ENCODE measurements at regions not wholly inside any gene's neighbourhood (a gene's known extent, or its start where the extent isn't known, plus 50 kb on each side); places are given as distances from the start of the nearest gene placed in this dataset.

DNA sequence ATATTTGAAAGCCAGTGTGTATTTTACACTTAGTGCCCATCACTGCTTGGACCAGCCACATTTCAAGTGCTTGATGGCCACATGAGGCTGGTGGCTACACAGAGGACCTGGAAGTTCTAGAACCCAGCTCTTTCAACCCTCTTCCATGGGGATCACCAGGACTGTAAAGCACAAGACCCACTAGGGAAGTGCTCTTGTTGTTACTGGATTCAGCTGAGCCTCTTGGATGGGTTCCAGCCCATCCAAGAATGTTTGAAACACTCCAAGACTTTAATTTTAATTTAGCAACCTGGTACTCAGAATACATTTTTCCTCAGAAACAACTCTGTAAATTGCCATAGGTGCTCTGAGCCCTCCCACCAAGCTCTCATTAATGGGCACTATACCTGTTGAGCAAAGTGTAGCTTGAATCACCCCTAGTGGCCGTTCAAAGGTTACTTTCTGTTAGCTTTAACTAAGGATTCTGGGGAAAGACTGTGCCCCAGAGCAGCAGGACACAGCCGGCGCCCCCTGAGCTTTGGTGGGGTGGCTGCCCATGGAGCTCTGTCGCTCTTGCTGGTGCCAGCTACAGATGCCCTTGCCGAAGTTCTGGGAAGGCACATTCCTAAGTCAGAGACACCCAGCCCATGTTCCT lies 212.4 kb downstream of the HSD17B3 start:
- no peak for DNase-seq (ENCODE audit: low read depth in 4 of 4, low spot score in 1 of 4)

DNA sequence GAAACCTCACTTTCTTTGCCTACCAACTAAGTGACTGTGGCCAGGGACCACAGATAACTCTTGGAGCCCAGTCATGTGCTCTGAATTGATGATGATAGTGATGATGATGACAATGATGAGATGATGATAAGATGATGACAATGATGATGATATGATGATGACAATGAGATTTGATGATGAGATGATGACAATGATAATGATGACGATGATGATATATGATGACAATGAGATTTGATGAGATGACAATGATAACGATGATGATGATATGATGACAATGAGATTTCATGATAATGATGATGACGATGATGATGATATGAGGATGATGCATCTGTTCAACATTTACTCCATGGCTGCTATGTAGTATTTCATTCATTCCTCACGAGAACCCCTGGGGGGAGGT lies 213.0 kb downstream of the ERCC6L2 start:
- DNase-seq (ENCODE audit: low read depth in 4 of 4, low spot score in 1 of 4), result no peak

DNA sequence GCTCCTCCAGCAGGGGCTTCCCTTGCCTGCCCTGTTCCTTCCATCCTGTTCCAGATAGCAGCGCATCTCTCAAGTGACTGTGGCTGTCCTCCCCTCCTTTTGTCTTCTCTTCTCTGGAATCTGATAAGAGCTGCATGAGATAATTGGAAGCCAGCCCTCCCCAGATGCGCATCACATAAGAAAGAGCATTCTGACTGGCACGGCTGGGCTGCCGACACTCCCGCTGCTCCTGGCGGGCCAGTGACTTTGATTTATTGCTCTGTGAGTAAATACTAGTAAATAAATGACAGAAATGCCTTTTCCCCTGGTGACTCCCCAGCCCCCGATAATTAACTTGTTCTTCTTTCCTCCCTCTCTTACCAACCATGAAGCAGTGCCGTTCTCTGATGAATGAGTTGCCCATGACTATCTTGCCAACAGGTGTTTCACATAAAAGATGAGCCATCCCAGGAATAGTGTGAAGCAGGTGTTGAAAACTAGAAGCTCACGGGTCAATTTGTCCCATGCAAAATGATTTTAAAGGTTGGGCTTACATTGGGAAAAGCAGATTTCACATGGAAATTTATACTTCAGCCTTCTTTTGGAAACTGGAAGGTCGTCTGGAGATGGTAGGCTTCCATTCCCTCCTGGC lies 212.3 kb downstream of the ERCC6L2 start:
- no peak for DNase-seq (ENCODE audit: low read depth in 4 of 4, low spot score in 1 of 4)

DNA sequence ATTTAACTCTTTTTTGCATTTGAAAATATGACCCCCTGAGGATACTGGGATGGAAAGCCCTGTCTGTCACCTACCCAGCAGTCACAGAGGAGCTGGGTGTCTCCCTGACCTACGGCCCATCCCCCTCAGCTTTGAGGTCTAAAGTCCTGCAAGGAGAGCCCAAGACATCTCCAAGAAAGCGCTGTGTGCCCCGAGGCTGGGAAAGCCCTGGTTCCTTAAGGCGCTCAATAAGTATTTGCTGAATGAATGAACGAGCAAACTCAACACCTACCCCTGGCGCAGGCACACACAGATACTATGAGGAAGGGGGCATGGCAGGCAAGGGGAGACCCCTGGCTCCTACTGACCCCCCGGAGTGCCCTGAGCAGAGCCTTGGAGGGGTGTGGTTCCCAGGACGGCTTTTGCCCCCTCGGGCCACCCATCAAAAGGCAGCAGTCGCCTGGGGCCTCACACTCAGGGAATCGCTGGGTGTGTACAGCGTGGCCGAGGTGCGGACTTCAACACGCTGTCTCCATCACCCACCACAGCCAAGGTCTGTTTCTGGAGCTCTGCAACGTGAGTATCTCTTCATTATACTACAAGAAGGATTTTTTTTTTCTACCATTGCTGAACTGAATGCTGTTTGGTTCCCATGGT lies 211.6 kb downstream of the ERCC6L2 start:
- no peak for DNase-seq (ENCODE audit: low read depth in 4 of 4, low spot score in 1 of 4)

DNA sequence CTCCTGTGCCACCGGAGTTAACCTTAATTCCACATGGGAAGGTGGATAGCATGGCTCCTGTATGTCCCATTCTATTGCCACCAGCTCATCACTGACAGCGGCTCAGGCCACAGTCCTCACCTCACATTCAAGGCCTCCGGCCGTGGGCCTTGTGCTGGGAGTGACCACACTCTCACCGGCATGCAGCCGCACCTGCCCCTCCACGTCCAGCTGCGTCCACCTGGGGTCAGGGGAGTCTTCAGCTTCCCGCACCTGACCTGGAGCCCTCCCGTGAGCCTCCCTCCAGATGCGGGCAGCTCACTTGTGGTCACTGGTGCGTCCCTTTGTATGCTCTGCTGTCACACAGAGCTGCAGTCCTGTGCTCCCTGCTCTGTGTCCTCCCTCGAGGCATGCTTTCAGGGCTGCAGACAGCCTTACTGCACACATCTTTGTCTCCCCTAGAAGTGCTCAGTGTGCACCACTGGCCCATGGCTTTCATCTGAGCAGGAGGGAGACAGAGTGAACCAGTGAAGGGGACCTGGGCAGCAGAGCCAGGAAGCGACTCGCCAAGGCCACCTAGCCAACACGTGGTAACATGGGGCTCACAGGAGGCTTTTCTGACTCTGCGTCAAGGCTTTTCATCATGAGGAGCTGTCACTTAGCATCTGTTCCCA lies 210.1 kb downstream of the ERCC6L2 start:
- no peak for DNase-seq (ENCODE audit: low read depth in 4 of 4, low spot score in 1 of 4)

DNA sequence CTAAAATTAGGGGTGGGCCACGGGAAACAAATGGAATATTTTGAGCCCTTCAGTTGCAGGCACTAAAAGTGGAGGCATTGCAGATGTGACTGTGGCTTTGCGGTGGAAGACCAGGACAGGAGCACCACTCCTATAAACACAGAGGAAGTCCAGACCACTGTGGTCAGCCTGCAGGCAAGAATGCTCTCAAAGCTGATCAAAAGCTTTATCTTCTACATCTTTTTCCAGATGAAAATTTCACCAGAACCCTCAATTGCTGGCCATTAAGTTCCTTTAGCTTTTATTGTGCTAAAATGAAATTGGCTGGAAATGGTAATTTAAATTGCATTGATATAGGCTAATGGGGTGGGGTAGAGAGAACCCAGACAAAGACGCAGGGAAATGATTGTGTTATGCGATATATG lies 208.8 kb downstream of the ERCC6L2 start:
- no peak for DNase-seq (ENCODE audit: low read depth in 4 of 4, low spot score in 1 of 4)

DNA sequence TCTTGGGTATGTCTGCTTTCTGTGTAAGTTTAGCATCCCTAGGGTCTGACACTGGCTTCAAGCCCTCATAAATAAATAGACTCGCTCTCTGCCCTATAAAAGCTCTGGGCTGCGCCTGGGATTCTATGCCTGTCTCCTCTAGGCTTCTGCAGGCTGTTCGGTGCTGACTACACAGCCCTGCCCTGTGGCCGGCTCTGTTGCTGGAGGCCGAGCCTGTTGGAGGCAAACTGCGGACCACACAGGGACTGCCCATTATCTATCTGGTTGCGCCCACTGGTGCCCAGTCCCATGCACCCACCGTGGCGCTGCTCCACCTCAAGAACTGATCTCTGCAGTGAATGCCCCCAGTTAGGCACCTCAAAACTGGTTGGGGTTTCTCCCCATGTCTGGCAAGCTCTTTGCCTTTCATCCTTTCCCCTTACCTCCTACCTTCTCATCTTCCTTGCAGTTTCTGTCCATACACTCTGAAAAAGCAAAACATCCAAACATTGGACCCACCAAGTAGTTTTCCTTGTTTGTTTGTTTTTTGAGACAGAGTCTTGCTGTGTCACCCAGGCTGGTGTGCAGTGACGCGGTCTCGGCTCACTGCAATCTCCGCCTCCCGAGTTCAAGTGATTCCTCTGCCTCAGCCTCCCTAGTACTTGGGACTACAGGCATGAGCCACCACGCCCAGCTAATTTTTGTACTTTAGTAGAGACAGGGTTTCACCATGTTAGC lies 207.2 kb downstream of the ERCC6L2 start:
- DNase-seq (ENCODE audit: low read depth in 4 of 4, low spot score in 1 of 4), result no peak

DNA sequence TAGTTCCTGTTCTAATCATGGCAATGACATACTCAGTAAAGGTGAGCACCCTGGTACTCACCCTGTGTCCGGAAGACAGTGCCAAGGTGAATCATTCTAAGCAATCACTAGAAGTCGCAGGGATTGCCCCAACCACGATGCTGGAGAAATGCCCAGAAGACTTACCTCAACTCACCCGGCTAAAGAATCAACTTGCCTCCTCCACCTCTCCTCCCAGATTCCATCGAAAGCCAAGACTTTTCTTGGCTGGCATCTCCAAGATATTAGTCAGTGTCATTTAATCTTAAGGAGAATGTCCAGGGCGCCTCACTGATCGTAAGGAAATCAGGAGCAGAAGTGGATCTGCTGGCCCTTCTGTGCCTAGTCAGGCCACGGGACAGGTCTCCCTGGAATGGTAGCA lies 204.9 kb downstream of the ERCC6L2 start:
- no peak for DNase-seq (ENCODE audit: low read depth in 4 of 4, low spot score in 1 of 4)

DNA sequence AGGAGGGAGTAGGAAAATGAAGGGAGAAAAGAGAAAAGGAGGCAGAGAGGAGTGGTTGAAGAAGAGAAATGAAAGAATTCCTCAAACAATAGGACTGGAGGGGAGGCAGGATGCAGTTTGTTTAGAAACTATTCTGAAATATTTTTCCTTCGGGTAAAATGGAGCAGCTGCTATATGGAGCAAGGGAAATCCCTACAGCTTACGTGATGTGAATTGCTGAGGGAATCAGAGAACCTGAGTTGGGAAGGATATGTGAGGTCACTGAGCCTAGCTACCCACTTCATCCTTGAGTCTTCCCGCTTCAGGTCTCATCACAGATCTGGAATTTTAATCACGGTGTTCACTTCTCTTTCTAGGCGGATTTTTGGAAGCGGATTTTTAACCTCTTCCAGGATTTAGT lies 204.3 kb downstream of the ERCC6L2 start:
- no peak for DNase-seq (ENCODE audit: low read depth in 4 of 4, low spot score in 1 of 4)

DNA sequence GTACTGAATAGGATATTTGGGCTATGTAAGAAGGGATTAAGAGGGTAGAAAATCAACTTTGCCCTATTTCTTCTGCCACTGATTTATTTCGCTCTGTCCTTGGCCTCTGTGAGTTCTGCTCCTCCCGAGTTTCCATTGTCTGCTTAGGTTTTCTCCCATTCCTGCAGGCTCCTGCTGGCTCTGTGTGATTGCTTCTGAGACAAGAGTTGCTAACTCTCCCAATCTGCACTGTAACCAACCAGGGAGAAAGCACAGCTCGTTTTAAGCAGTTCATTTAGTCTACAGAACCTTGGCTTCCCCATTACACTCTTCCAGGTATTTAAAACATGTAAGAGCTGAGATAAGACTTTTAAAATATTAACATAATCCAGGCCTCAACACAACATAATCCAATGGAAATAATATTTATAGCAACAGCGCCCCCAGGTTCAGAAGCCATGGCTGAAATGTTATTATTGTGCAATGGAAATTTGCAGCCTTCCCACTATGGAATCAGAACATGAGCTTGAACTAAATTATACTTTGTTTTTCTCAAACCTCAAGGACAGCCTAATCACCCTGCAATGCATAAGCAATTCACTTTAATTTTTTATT lies 203.5 kb downstream of the ERCC6L2 start:
- DNase-seq (ENCODE audit: low read depth in 4 of 4, low spot score in 1 of 4), result no peak

DNA sequence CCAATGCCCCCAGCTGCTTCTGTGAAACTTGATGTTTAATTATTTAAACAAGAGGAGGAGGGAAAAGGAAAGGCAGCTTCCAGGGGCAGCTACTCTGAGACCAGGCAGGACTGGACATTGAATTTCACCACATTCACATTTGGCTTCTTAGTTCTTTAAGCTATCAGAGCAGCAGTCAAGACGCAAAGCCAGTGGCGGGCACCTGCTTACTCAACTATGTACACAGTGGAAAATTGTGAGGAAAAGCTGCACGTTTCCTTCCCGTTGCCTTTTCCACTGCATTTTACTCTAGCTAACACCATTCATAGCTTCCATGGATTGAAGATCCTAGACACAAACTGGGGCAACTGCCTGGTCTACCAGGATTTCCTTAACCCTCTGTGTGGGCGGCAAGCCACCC lies 200.3 kb downstream of the ERCC6L2 start:
- no peak for DNase-seq (ENCODE audit: low read depth in 4 of 4, low spot score in 1 of 4)

DNA sequence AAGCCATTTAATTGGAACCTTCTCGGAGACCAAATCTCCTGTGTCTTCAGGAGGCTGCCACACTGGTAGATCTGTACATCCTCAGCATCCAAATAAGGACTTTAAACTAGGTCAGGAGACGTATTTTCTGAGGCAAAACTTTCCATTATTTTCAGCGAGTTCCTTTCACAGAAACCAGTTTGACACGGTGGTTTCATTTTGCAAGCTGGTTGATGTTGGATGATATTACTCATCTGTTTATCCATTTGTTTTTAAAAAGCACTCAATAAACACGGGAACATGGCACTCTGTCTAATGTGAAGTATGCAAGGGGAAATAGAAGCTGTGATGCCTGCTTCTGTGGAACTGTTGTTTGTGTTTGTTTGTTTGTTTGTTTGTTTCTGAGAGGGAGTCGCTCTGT lies 199.6 kb downstream of the ERCC6L2 start:
- DNase-seq (ENCODE audit: low read depth in 4 of 4, low spot score in 1 of 4), result no peak

DNA sequence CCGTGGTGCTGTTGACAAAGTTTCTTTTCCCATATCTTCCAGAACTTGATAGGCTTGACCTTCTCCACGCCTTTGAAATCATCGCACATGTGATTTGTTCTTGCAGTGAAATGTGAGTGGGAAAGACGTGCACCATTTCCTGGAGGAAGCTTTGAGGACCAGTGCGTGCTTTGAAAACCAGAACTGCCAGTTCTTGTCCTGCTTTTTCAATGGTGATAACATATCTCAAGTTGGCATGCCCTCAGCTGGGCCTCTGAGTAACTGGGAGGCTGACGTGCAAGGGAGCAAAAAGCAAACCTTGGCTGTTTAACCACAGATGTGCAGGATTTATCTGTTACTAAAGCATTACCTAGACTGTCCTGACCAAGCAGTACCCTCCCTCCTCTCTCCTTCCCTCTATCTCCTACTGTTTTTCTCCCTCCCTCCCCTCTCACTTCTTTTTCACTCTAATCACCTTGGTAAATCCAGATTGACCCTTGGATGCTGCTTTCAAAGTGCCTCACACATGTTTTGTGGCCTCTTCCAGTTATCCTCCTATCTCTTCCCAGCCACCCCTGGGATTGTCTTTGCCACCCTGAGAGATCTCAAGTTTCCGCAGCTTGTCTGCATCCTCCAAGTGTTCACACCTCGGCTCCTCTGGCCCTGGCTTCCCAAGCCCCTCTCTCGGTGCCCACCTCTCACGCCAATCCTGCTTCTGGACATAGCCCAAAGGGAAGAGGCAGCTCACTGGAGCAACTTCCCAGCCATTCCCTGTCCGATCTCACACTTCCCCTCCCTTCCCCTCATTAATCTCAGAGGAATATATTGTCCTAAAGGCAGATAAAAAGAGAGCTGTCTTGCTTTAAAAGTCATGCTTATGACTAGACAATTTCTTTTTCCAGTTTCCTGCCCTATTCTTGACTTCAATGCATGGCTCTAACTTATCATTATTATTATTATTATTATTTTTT lies 198.3 kb downstream of the ERCC6L2 start:
- no peak for DNase-seq (ENCODE audit: low read depth in 4 of 4, low spot score in 1 of 4)

DNA sequence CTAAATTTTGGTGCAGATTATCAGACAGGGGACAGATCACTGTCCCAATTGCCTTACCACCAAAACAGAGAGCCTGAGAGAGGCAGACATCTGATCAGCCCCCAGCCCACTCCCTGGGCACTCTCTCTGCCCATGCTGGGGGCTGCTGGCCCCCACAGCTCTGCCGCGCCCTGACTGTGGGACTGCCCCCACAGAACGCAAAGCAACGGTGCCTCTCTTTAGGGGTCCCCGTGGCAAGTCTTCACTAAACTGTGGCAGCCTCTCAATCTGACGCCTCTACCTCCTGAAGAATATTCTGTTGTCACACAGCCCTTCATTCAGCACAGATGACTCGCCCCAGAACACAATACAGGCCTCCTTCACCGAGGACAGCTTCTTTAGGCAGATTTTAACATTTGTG lies 197.4 kb downstream of the ERCC6L2 start:
- DNase-seq (ENCODE audit: low read depth in 4 of 4, low spot score in 1 of 4), result no peak

DNA sequence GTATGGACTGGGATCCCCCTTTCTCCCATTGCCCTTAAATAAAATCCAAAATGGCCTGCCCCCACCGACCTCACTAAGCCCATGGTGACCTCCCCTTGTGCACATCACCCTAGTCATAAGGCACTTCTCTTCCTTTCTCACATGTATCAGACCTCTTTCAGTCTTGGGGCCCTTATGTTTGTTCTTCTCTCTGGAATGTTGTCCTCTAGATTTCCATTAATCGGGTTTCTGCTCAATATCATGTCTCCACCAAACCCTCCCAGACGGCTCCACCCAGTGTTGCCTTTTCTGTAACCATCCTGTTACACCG lies 196.3 kb downstream of the ERCC6L2 start:
- no peak for DNase-seq (ENCODE audit: low read depth in 4 of 4, low spot score in 1 of 4)

DNA sequence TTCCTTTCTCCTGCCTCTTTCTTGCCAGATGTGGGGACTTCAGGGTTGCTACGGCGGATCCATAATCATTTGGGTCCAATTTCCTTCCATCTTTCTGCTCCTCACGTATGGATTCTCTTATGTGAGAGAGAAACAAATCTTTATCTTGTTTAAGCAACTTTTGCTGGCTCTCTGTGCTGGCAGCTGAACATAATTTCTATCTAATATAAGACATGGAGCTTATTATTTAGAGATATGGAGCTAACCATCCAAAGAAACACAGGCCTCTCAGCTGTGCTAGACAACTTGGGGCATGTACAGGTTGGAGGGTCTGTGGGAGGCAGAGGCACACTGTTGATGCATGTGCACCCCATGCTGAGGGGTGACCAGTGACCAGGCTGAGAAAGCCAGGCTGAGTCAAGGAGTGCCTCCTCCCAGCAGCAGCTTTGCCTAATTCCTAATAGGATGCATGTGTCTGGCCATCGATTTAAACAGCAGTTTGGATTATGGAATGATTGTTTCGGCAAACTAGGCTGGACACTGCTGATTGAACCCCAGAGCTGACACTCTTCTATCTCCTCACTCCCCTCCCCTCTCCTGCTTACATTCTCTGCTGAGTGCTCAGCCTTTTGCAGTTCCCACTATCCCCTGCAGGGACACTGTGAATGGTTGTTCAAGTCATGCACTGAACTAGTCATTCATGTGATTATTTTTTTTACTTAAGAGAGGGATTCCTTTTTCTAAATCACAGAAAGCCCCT lies 195.8 kb downstream of the ERCC6L2 start:
- no peak for DNase-seq (ENCODE audit: low read depth in 4 of 4, low spot score in 1 of 4)

DNA sequence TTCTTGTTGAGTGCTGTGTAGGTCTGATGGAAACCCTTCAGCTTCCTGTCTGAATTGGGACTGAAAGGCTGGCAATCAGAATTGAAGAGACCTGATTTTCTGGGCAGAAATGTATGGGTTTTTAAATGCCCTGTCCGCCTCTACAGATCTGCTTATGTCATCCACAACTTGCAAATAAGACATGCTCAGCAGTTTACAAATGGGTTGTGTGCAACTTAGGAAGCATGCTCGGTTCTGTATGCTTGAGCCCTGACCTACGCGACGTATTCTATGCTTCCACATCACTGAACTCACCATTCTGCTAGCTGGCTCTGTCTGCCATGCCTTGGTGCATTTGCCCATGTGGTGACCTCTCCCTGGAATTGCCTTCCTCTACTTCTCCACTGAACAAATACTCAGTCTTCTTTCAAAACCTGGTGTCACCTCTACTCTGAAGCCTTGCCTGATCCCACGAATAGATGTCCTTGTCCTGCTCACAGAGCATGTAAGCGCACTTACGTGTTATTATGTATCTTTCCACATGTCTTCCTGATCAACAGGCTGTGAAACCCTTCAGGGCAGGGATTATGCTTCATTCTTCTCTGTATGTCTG lies 194.2 kb downstream of the ERCC6L2 start:
- DNase-seq (ENCODE audit: low read depth in 4 of 4, low spot score in 1 of 4), result no peak

DNA sequence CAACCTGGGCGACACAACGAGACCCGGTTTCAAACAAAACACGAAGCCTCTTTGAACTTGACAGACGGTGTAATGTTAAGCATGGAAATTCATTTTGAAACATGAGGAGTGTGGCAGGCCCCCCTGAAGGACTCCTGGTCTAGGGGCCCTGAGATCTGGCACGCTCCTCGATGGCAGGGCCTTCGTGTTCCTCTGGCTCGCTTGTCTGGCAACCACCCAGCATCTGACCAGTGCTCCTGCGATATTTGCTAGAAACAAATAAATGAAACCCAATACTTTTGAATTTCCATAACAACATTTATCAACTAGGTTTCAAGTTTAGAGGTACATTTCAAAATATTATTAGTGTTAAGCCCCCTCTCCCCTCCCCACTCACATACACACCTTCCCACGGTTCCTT lies 193.0 kb downstream of the ERCC6L2 start:
- DNase-seq (ENCODE audit: low read depth in 4 of 4, low spot score in 1 of 4), result no peak

DNA sequence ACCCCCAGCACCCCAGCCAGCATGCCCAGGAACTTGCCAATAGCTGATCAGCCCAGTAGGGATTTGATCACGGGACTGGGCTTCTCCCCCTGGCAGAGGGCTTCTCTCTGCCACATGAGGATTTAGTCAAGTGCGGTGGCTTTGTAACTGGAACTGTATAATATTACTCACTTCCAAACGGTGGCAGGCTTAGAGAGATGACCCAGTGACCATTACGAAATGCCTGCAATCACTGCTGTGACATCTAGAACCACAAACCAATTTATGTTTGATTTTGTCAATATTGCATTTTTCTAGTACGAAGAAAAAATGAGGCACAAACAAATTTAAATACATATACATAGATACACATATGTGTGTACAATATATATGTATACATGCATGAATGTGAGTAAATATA lies 192.1 kb downstream of the ERCC6L2 start:
- no peak for DNase-seq (ENCODE audit: low read depth in 4 of 4, low spot score in 1 of 4)

All from stimulated activated CD4-positive, alpha-beta T cell treated with anti-CD3 and anti-CD28 coated beads, Interleukin-1b, Interleukin-23, amount 100 ng/mL, for 24 hours (primary cell).